OCI-LY7 (cell line): ENCODE measurements at regions not wholly inside any gene's neighbourhood (a gene's known extent, or its start where the extent isn't known, plus 50 kb on each side); places are given as distances from the start of the nearest gene placed in this dataset.

ENCODE experiments used
- EZH2phosphoT487 ChIP-seq: fragments of 200-600 bp; sonication (generic); IDR thresholded peaks from 2 replicates; pipeline ENCODE4 v1.6.1; 2018; ENCODE audit warnings: low read depth, borderline replicate concordance, mild to moderate bottlenecking, mixed run types, antibody characterized with exemption, low read length, moderate library complexity, mixed read lengths
- TF ChIP-seq, protein P1 (sequence below): fragments of 200-600 bp; sonication (generic); conservative IDR thresholded peaks from 2 replicates; pipeline ENCODE4 v1.5.1; 2014; ENCODE audit warnings: mild to moderate bottlenecking, antibody characterized with exemption, low read length, moderate library complexity, mixed read lengths

DNA sequence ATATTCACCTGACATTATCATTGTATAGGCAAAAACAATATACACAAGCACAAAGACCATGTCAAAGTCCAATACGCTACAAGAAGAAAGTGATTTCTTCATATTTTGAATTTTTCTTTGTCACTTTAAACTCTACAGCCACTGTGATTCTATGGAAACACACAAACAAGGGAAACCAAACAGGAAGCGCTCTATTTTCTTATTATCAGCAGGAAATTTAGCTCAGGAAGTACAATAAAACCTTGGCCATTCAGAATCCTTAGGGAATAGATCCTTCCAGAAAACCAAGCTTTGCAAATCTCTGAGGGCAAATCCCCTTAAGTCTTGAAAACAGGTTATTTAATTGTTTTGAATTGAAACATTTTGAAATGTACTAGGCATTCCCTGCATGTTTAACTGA, 336.2 kb downstream of the EPHA4 start:
- TF ChIP-seq, protein P1, sequence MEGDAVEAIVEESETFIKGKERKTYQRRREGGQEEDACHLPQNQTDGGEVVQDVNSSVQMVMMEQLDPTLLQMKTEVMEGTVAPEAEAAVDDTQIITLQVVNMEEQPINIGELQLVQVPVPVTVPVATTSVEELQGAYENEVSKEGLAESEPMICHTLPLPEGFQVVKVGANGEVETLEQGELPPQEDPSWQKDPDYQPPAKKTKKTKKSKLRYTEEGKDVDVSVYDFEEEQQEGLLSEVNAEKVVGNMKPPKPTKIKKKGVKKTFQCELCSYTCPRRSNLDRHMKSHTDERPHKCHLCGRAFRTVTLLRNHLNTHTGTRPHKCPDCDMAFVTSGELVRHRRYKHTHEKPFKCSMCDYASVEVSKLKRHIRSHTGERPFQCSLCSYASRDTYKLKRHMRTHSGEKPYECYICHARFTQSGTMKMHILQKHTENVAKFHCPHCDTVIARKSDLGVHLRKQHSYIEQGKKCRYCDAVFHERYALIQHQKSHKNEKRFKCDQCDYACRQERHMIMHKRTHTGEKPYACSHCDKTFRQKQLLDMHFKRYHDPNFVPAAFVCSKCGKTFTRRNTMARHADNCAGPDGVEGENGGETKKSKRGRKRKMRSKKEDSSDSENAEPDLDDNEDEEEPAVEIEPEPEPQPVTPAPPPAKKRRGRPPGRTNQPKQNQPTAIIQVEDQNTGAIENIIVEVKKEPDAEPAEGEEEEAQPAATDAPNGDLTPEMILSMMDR: no peak
- no peak for TF ChIP-seq EZH2phosphoT487
